NCI-H82 treated with DMSO at 0.1 percent for 48 hours (cell line): ENCODE measurements at regions not wholly inside any gene's neighbourhood (a gene's known extent, or its start where the extent isn't known, plus 50 kb on each side); places are given as distances from the start of the nearest gene placed in this dataset.
"Not testable (repeated sequence)": the region's sequence is repeated elsewhere in the genome, so short reads cannot be mapped to it uniquely, and the experiment has no call there.

Experiments
- DNase-seq: peaks from one replicate; lab custom pipeline; 2025; ENCODE audit not compliant: unreplicated experiment; lab: John Stamatoyannopoulos, UW

- DNase-seq: no peak
Measured at GRCh38 chr22:22168941-22169867, 75.4 kb upstream of the VPREB1 start.

- no peak for DNase-seq
Measured at GRCh38 chr22:22168190-22168940, 76.2 kb upstream of the VPREB1 start.

- no peak for DNase-seq
Measured at GRCh38 chr22:22167791-22168189, 76.8 kb upstream of the VPREB1 start.

GRCh38 chr22:22166941-22167713, 77.5 kb upstream of the VPREB1 start:
- DNase-seq: no peak

GRCh38 chr22:22165936-22166710, 78.5 kb upstream of the VPREB1 start:
- no peak for DNase-seq

GRCh38 chr22:22164541-22165272, 79.9 kb upstream of the VPREB1 start:
- no peak for DNase-seq

- DNase-seq: no peak
Measured at GRCh38 chr22:22161924-22162851, 82.4 kb upstream of the VPREB1 start.

GRCh38 chr22:22160768-22161167, 83.8 kb upstream of the VPREB1 start:
- not testable (repeated sequence) for DNase-seq

- no peak for DNase-seq
Measured at GRCh38 chr22:22159384-22159783, 85.2 kb upstream of the VPREB1 start.

GRCh38 chr22:22158965-22159364, 85.6 kb upstream of the VPREB1 start:
- DNase-seq: no peak

GRCh38 chr22:22158207-22158816, 86.3 kb upstream of the VPREB1 start:
- no peak for DNase-seq

- no peak for DNase-seq
Measured at GRCh38 chr22:22157348-22157725, 87.2 kb upstream of the VPREB1 start.

GRCh38 chr22:22156716-22157347, 87.8 kb upstream of the VPREB1 start:
- DNase-seq: peak; percentile 22

- no peak for DNase-seq
Measured at GRCh38 chr22:22156348-22156715, 88.3 kb upstream of the VPREB1 start.

- no peak for DNase-seq
Measured at GRCh38 chr22:22155607-22156006, 89.0 kb upstream of the VPREB1 start.

- no peak for DNase-seq
Measured at GRCh38 chr22:22155146-22155545, 89.4 kb upstream of the VPREB1 start.

- DNase-seq: no peak
Measured at GRCh38 chr22:22154040-22154439, 90.5 kb upstream of the VPREB1 start.

GRCh38 chr22:22151308-22151707, 93.3 kb upstream of the VPREB1 start:
- DNase-seq: no peak
